Muscle of leg (tissue), 3 donors: ENCODE measurements at regions not wholly inside any gene's neighbourhood (a gene's known extent, or its start where the extent isn't known, plus 50 kb on each side); places are given as distances from the start of the nearest gene placed in this dataset.

Experiments used
- DNase-seq: peaks from one replicate; pipeline ENCODE4 v3.0.0; 2013
- H3K27ac ChIP-seq: one replicate; pipeline ENCODE4 v1.5.1; 2013; ENCODE audit warnings: mild to moderate bottlenecking, low read length, control low read depth
- H3K27me3 ChIP-seq: one replicate; pipeline ENCODE4 v1.6.1; 2013; ENCODE audit warnings: low read length; ENCODE audit not compliant: control insufficient read depth, insufficient read depth
- H3K36me3 ChIP-seq: one replicate; pipeline ENCODE4 v1.6.1; 2013; ENCODE audit warnings: low read length; ENCODE audit not compliant: control insufficient read depth, insufficient read depth
- H3K4me1 ChIP-seq: one replicate; pipeline ENCODE4 v1.6.1; 2013; ENCODE audit warnings: low read length; ENCODE audit not compliant: control insufficient read depth, insufficient read depth
- H3K4me3 ChIP-seq: one replicate; pipeline ENCODE4 v1.5.1; 2013; ENCODE audit warnings: low read length, control low read depth
- H3K9me3 ChIP-seq: replicated peaks from 2 replicates; pipeline ENCODE4 v1.6.1; 2013; ENCODE audit warnings: low read depth, low read length; ENCODE audit not compliant: control insufficient read depth
- WGBS: methylation state at CpG from one replicate; pipeline ENCODE4 v1.1.5; 2013; ENCODE audit warnings: missing lambda C conversion rate; ENCODE audit not compliant: insufficient coverage; 5-methylcytosine and 5-hydroxymethylcytosine counted together

DNA sequence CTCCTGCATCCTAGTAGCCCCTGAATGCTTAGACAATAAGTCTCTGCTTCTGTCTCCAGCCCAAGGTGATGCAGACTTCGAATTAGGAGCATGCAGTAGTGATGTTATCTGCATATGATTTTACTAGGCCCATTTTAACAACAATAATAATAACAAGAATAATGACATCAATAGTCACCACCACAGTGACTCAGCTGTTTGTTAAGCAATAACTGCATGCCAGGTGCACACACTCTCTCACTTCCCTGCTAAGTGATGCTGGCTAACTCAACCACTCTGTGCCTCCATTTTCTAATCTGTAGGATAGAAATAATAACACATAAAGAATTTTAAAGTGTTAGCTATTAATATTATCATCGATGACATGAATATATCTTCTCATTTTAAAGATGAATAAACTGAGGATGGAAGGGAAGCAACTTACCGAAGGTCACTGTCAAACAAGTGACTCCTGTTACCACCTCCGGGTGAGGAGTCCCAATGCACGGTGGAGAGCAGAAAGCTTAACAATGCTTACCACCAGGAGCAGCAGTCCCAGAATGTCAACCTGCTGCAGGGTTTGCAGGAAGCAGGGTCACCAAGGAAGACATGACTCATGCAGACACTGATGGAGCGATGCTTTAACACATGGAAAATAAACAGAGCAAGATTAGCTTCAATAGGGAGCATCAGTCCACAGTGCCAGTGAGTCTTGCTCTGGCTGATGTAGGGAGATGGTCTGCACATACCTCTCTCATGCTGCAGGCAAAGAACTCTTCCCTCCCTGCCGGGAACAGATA, 290.2 kb downstream of the SPATA17 start:
- Histone ChIP-seq H3K36me3 (no peaks in the 10 kb centered on the region), H3K27ac (no peak overlapping the region), H3K9me3 (no peaks in the 10 kb centered on the region), H3K27me3 (peaks cover 7% of the 10 kb centered on the region), H3K4me3 (no peak overlapping the region), H3K4me1 (peaks cover 8% of the 10 kb centered on the region)
- 80% methylated on average over 4 of the region's 7 CpGs for WGBS
- no peak for DNase-seq

DNA sequence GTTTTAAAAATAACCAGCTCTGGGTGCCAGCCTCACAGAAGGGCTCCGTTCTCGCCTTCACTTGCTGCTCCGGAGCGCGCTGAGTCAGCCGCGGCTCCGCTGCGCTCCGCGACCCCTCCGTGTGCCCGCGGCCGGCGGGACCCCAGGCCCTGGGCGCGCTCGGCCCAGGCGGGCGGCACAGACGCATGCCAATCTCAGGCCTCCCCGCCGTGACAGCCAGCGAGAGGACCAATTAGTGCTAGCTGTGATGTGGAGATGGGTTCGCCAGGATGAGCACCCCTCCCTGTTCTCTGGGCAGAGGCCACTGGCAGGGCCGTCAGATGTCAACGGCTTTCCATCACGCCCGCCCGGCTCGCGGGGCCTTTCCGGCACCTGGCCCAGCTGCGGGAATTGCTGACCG, 293.8 kb downstream of the SPATA17 start:
- H3K4me1 ChIP-seq: peaks cover 7% of the 10 kb centered on the region
- H3K27ac ChIP-seq: no peak overlapping the region
- 9% methylated on average over 28 of the region's 36 CpGs for WGBS
- no peaks in the 10 kb centered on the region for H3K9me3 ChIP-seq
- H3K36me3 ChIP-seq: no peaks in the 10 kb centered on the region
- H3K4me3 ChIP-seq: no peak overlapping the region
- peaks cover 10% of the 10 kb centered on the region for H3K27me3 ChIP-seq
- no peak for DNase-seq

DNA sequence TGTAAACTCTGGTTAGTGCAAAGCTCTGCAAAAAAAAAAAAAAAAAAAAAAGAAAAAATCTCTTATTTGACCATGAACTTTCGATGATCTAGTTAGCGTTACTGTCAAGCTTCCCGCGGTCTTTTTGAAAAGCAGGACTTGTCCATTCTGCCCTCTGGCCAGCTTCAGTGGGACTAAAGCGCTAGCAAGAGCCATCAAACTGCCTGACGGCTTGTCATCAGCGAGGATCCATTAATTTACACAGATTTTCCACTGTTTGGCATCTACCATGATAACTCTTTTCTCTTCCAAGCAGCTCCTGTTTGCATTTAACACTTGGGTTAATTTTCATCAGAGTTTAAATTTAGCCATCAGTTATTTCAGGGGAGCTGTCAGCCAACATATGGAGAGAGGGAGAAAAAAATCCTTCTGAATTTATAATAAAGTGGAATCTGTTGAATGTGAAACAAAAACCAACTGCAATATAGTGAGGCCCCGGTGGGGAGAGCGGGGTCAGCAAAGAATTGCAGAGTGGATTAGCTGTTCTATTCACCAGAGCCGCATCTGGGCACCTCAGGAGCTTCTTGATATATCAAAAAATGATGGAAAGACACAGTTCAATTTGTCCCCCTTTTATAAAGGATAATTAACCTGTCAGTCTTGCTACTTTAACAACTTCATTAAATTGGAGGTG, 298.2 kb downstream of the SPATA17 start:
- peaks cover 4% of the 10 kb centered on the region for H3K4me1 ChIP-seq
- no peaks in the 10 kb centered on the region for H3K9me3 ChIP-seq
- WGBS: 39% methylated on average over 5 of the region's 10 CpGs
- peak; percentile 40 for DNase-seq
- H3K36me3 ChIP-seq: no peaks in the 10 kb centered on the region
- H3K27me3 ChIP-seq: peaks cover 6% of the 10 kb centered on the region
- H3K4me3 ChIP-seq: no peak overlapping the region
- no peak overlapping the region for H3K27ac ChIP-seq

DNA sequence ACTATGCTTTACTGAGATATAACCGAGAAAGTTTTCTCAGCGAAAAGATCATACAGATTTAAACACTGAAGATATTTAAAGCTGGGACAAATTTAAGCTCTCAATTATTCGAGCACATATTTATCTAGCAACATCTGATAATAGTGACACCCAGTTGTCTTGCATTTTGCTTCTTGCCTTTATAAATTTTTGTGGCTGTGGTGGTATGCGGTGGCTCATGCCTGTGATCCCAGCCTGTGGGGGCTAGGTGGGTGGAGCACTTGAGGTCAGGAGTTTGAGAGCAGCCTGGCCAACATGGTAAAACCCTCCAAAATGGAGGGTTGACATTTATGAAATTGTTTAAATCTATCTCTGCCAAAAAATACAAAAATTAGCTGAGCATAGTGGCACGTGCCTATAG, 312.2 kb downstream of the SPATA17 start:
- Histone ChIP-seq H3K9me3 (no peaks in the 10 kb centered on the region), H3K4me1 (no peaks in the 10 kb centered on the region), H3K27ac (no peak overlapping the region), H3K36me3 (no peaks in the 10 kb centered on the region), H3K4me3 (no peak overlapping the region), H3K27me3 (no peaks in the 10 kb centered on the region)
- no CpG with 5 or more reads among the region's 5 CpGs for WGBS
- no peak for DNase-seq

DNA sequence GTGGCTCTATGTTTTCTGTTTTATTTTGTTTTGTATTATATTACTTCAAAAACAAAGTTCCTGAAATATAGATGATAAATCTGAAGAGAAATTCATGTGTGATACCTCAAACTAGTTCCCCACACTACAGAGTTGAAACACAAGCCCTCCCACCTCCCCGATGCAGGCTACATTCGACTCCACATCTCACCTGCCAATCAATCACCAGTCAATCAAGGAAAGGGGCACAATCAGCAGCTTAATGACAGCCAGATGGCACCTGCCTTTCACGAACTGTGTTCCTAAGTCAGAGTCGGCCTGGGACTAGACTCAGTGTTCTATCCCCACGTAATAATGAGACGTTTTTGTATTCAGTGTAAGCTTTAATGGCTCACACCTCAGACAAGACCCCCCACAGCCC, 313.4 kb downstream of the SPATA17 start:
- no peak for DNase-seq
- Histone ChIP-seq H3K27me3 (no peaks in the 10 kb centered on the region), H3K27ac (no peak overlapping the region), H3K9me3 (no peaks in the 10 kb centered on the region), H3K36me3 (no peaks in the 10 kb centered on the region), H3K4me1 (no peaks in the 10 kb centered on the region), H3K4me3 (no peak overlapping the region)
- WGBS: 54% methylated on average over 6 of the region's 6 CpGs

DNA sequence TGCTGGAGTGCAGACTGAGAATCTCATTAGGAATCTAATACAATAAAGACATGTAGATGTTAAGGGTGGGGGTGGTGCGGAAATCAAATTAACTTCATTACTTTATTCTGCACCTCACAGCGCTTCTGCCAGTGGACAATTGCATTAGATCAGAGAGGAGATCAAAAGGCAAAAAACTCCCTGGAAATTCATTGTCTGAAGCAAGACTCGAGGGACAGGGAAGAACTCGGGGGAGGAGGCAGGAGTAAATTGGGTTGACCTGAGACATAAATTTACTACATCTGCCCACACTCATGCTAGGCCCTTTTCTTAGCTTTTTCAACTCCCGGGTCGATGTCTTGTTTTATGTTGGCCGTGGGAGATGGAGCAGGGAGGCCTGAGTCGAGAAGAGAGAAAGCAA, 315.4 kb downstream of the SPATA17 start:
- no peaks in the 10 kb centered on the region for H3K36me3 ChIP-seq
- no peak overlapping the region for H3K27ac ChIP-seq
- DNase-seq: no peak
- H3K27me3 ChIP-seq: no peaks in the 10 kb centered on the region
- no peaks in the 10 kb centered on the region for H3K4me1 ChIP-seq
- 40% methylated on average over 1 of the region's 8 CpGs for WGBS
- H3K4me3 ChIP-seq: no peak overlapping the region
- H3K9me3 ChIP-seq: no peaks in the 10 kb centered on the region

DNA sequence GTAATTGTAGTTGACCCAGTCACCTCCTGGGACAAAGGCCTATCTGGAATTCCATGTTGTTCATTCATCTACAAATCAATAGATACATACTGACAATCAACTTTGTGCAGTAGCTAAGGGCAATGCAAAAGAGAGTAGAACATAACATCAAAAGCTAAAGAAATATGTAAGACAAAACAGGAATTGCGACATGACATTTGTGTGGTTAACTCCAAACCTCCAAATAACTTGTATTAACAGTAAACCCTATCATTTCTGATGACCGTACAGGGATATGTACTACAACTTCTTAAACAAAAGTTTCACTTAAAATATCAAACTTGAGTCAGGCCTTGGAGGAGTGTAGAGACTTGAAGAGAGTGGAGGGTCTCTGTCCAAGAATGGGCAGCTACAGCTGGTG, 317.6 kb downstream of the SPATA17 start:
- H3K4me1 ChIP-seq: no peaks in the 10 kb centered on the region
- no peak for DNase-seq
- no peak overlapping the region for H3K27ac ChIP-seq
- H3K4me3 ChIP-seq: no peak overlapping the region
- no peaks in the 10 kb centered on the region for H3K36me3 ChIP-seq
- WGBS: no CpG with 5 or more reads among the region's 2 CpGs
- H3K9me3 ChIP-seq: no peaks in the 10 kb centered on the region
- H3K27me3 ChIP-seq: no peaks in the 10 kb centered on the region

DNA sequence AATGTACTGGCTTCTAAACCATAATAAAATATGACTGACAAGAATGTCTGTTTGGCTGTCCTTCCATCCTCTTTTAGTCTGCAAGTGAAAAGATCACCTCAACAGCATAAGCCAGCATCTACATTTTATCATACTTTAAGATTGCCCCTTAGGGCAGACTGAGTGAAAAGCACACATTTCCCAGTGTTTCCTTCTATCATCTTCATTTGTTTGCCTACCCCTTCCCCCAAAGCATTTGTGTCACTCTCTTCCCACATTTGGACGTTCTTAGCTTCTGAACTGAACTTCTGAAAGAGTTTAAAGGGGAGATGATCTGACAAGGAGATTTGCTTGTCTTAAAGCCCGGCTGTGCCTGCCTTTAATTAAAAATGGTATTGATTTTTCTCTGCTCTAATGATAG, 322.2 kb downstream of the SPATA17 start:
- H3K9me3 ChIP-seq: no peaks in the 10 kb centered on the region
- no peaks in the 10 kb centered on the region for H3K4me1 ChIP-seq
- no CpG with 5 or more reads among the region's 2 CpGs for WGBS
- no peaks in the 10 kb centered on the region for H3K27me3 ChIP-seq
- DNase-seq: no peak
- H3K36me3 ChIP-seq: no peaks in the 10 kb centered on the region
- no peak overlapping the region for H3K4me3 ChIP-seq
- H3K27ac ChIP-seq: no peak overlapping the region

DNA sequence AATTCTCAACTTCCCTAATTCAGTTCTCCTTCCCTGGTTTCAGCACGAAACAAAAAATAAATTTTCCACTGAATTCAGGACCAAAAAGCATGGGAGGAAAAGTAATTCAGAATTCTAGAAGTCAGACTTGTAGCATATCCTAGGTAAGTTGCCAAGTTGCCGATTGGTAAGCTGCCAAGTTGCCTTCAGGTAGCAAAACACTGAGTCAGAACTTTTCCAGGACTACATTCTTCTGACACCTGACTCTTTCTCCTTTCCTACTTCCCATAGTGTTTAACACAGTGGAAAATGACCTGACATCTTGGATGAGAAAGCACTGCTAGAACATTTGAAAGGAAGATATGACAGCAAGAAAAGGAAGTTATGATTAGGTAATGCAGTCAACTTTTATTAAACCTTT, 322.8 kb downstream of the SPATA17 start:
- H3K27me3 ChIP-seq: no peaks in the 10 kb centered on the region
- no peak overlapping the region for H3K4me3 ChIP-seq
- H3K36me3 ChIP-seq: no peaks in the 10 kb centered on the region
- H3K27ac ChIP-seq: no peak overlapping the region
- DNase-seq: peak; percentile 53
- no CpG with 5 or more reads among the region's 2 CpGs for WGBS
- H3K9me3 ChIP-seq: no peaks in the 10 kb centered on the region
- H3K4me1 ChIP-seq: no peaks in the 10 kb centered on the region

DNA sequence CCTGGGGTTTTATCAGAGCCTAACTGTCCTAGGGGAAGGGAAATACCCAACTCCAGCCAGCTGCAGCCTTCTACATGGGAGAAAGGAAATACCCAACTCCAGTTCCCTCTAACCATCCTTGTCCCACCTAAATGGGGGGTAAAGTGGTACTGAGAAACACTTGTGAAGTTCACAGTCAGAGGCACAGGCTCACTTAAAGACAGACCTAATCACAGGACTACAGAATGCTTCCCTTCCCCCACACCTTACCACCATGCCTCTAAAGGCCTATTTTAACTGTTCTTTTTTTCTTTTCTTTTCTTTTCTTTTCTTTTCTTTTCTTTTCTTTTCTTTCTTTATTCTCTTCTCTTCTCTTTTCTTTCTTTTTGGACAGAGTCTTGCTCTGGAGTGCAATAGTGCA, 324.6 kb downstream of the SPATA17 start:
- Histone ChIP-seq H3K27ac (no peak overlapping the region), H3K36me3 (no peaks in the 10 kb centered on the region)
- no peak for DNase-seq

More for the DNA sequence above, 324.6 kb downstream of the SPATA17 start:
- Histone ChIP-seq H3K9me3 (no peaks in the 10 kb centered on the region), H3K27me3 (no peaks in the 10 kb centered on the region), H3K4me1 (no peaks in the 10 kb centered on the region), H3K4me3 (no peak overlapping the region)
